Erythroblast (primary cell): ENCODE measurements at regions not wholly inside any gene's neighbourhood (a gene's known extent, or its start where the extent isn't known, plus 50 kb on each side); places are given as distances from the start of the nearest gene placed in this dataset.

Experiments
- GATA1 ChIP-seq: IDR thresholded peaks from 2 replicates; pipeline ENCODE4 v1.6.1; 2011; ENCODE audit warnings: low read depth, mild to moderate bottlenecking, control low read depth, low read length, moderate library complexity
- POLR2A ChIP-seq: IDR thresholded peaks from 2 replicates; pipeline ENCODE4 v1.6.1; 2011; ENCODE audit warnings: mild to moderate bottlenecking, low read length

DNA sequence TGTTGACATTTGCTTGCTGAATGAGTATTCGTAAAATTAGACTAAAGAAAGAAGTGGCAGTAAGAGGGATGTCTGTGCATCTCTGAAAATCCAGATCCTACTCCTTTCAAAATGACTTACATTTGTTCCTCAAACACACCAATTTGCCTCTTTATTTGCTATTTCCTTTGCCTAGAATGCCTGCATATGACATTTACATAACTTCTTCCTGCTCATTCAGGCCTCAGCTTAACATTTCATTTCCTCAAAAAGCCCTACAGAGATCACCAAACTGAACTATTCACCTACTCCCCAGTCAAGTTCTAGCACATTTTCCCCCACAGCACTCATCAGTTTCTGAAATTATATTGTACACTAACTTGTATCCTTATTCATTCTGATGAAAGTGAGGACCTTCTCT, 907.2 kb downstream of the LRFN5 start:
- TF ChIP-seq POLR2A (no peak), GATA1 (no peak)
